ENCODE measurements at regions not wholly inside any gene's neighbourhood (a gene's known extent, or its start where the extent isn't known, plus 50 kb on each side); places are given as distances from the start of the nearest gene placed in this dataset.

GRCh38 chr3:73926360-73927202, 301.8 kb upstream of the PDZRN3 start:
- DNase-seq = no peak

- no peak for DNase-seq
These were observed 300.3 kb upstream of the PDZRN3 start for GRCh38 chr3:73925011-73925410.

GRCh38 chr3:73924048-73924447, 299.3 kb upstream of the PDZRN3 start:
- no peak for DNase-seq

- no peak for DNase-seq
These were observed 292.9 kb upstream of the PDZRN3 start for GRCh38 chr3:73917643-73918042.

- DNase-seq = no peak
These were observed 291.1 kb upstream of the PDZRN3 start for GRCh38 chr3:73915886-73916285.

DNA sequence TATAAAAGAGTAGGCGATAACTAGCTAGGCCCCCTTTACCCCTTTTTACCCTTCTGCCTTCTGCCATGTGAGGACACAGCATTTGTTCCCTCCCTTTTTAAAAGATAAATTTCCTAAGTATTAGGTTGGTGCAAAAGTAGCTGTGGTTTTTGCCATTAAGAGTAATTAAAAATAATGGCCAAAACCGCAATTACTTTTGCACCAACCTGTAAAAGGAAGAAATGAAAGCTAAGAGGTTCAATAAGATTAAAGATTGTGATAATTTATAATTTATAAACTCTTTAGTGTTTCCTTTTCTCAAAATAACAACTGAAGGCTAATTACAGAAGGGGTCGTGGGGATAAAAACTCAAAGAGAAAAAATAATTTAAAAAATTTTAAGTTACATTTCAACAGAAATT, 283.5 kb upstream of the PDZRN3 start:
- DNase-seq = no peak

DNA sequence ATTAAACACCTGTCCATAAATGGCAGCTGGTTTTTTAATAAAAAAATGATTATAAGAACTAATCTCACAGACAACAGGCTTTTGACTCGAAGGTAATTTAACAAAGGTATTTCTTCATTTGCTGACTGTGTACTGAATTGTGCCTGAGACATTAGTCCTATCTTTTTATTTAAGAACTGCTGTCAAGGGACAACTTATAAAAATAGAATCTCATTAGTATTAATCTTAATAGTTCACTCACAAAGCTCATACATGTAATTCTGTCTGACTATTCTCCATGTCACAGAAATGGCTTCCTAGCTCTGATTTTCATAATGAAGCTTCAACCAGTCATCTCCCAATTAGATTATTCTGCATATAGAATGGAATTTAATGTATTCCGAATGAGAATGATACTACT, 276.9 kb upstream of the PDZRN3 start:
- DNase-seq = no peak

- DNase-seq = no peak
These were observed 269.9 kb upstream of the PDZRN3 start for GRCh38 chr3:73894474-73895213.

- no peak for DNase-seq
These were observed 268.3 kb upstream of the PDZRN3 start for GRCh38 chr3:73893089-73893488.

GRCh38 chr3:73885862-73886261, 261.1 kb upstream of the PDZRN3 start:
- no peak for DNase-seq

- DNase-seq = no peak
These were observed 259.6 kb upstream of the PDZRN3 start for GRCh38 chr3:73884361-73884760.

GRCh38 chr3:73883497-73883896, 258.8 kb upstream of the PDZRN3 start:
- DNase-seq = no peak

DNA sequence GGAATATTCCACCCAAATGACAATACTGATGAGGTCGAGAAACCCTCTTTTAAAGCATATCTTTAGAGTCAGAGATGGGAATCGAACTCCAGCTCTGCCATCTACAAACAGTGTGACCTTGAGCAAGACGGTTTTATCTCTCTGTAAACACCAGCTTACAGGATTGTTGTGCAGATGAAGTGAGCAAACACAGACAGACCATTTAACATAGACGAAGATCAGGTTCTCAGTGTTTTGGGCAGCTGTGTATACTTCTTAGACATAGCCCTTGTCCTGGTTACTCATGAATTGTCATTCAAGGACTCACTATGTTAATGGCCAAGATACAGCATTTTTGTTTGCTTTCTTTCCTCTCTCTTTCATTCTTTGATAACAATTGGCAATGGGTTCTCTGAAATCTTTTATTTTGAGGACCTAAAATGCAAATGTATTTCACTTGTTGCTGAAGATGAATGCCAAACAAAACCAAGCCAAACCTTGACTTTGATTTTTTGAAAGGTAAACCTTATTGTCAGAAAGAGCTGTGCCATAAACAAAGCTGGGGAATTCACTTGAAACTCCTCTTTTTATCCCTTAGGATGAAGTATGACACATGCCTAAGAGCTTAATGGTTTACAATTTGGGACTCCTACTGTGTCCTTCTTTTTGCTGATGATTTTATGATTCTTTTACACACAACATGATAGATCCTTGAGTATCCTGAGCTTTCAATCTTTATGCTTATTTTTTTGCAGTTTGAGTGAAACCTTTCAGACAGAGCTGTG, 250.0 kb upstream of the PDZRN3 start:
- DNase-seq = no peak

GRCh38 chr3:73874161-73874560, 249.4 kb upstream of the PDZRN3 start:
- DNase-seq = no peak

DNA sequence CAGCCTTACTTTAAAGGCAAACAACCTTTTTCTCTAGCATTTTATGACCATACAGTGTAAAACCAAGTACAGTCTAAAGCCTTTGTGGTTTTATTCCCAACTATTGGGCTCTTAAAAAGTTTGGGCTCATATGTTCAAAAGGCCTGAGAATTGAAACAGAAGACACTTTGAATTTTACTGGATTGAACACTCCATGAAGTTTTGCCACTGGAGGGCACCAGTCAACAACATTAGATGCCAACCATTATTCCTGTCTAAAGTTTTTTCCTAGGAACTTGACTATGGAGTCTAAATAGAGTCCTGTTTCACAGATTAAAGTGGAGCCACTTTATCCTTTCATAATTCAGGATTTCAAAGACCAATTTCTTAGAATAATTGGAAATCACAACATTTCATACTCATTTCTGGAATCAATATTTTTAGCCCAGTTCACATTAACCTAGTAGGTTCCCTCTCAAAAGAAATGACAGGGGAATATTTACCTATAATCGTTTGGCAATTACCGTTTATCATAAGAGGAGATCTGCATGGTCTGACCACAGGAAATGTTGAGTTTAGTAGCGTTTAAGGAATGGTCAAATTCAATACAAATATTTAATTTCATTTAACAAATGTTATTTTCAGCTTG, 244.1 kb upstream of the PDZRN3 start:
- DNase-seq = peak; percentile 55

GRCh38 chr3:73867524-73867923, 242.8 kb upstream of the PDZRN3 start:
- no peak for DNase-seq

- DNase-seq = no peak
These were observed 242.1 kb upstream of the PDZRN3 start for GRCh38 chr3:73866846-73867245.

GRCh38 chr3:73863546-73864079, 238.9 kb upstream of the PDZRN3 start:
- no peak for DNase-seq

DNA sequence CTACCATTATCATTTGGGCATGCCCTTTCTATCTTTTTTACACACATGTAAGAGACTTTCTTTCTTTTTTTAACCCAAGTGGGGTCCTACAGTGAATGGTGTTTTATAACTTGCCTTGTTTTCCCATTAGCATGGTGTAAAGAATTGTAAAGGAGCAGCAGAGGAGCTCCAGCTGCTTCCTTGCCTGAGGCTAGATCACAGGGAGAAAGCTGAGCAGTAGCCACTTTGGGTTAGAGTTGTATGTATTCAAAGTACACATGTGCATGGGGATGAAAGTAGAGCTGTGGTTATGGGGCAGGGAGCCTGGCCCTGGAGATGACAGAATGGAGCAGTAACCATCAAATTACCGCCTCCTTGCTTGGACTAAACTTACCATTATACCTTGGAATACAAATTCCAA, 231.1 kb upstream of the PDZRN3 start:
- DNase-seq = no peak

GRCh38 chr3:73848173-73848906, 223.6 kb upstream of the PDZRN3 start:
- no peak for DNase-seq

- DNase-seq = no peak
These were observed 222.2 kb upstream of the PDZRN3 start for GRCh38 chr3:73846951-73847350.

DNA sequence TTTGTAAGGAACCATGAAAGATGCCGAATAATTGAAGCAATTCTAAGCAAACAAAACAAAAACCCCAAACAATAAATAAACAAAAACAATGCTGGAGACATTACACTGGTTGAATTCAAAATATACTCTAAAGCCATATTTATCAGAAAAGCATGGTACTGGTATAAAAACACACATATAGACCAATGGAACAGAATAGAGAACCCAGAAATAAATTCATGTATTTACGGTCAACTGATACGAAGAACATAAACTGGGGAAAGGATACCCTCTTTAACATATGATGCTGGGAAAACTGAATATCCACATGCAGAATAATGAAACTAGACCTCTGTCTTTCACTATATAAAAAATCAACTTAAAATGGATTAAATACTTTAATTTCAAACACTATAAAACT, 214.3 kb upstream of the PDZRN3 start:
- no peak for DNase-seq

Measured in femur (tissue), 1 donor.